Activated naive CD8-positive, alpha-beta T cell treated with anti-CD3 and anti-CD28 coated beads, Interleukin-2, amount 10 ng/mL, durations not matched to agents 7 days and 5 days (primary cell): ENCODE measurements at regions not wholly inside any gene's neighbourhood (a gene's known extent, or its start where the extent isn't known, plus 50 kb on each side); places are given as distances from the start of the nearest gene placed in this dataset.

Experiments used
- ATAC-seq: fragments of 150-1000 bp; cut with Tn5 transposase; one replicate; pipeline ENCODE4 v1.10.0; 2021; ENCODE audit warnings: low read depth, moderate library complexity
- POLR2A ChIA-PET: fragments of 350-600 bp; sonication (Branson Sonifier 250); formaldehyde crosslinking; loops from one replicate; lab custom pipeline; 2021; ENCODE audit warnings: antibody characterized with exemption; lab: Charles Lee
- DNase-seq: peaks from one replicate; pipeline ENCODE4 v3.0.0; 2021
- H3K27ac Mint-ChIP-seq: one replicate; pipeline ENCODE4 v1.8.0; 2022; ENCODE audit warnings: mild to moderate bottlenecking, mixed read lengths
- H3K27me3 Mint-ChIP-seq: one replicate; pipeline ENCODE4 v1.8.0; 2022; ENCODE audit warnings: mild to moderate bottlenecking, moderate library complexity, mixed read lengths
- H3K36me3 Mint-ChIP-seq: one replicate; pipeline ENCODE4 v1.8.0; 2021; ENCODE audit warnings: mild to moderate bottlenecking, mixed read lengths
- H3K4me1 Mint-ChIP-seq: one replicate; pipeline ENCODE4 v1.8.0; 2021; ENCODE audit warnings: mixed read lengths
- H3K4me3 Mint-ChIP-seq: one replicate; pipeline ENCODE4 v1.8.0; 2022; ENCODE audit warnings: mild to moderate bottlenecking, moderate library complexity, mixed read lengths
- H3K9me3 Mint-ChIP-seq: one replicate; pipeline ENCODE4 v1.8.0; 2021; ENCODE audit warnings: mixed read lengths

- Mint-ChIP-seq H3K36me3 (no peaks in the 10 kb centered on the region), H3K27ac (no peak overlapping the region), H3K27me3 (no peaks in the 10 kb centered on the region), H3K4me3 (no peak overlapping the region), H3K9me3 (peaks cover 1% of the 10 kb centered on the region), H3K4me1 (no peaks in the 10 kb centered on the region)
- DNase-seq (no peak), ATAC-seq (no peak)
- POLR2A ChIA-PET = no interaction called here
Measured at GRCh38 chr6:164034602-164035140, 620.2 kb downstream of the QKI start.

GRCh38 chr6:164025180-164025579 lies 610.7 kb downstream of the QKI start:
- no peak for ATAC-seq
- no peaks in the 10 kb centered on the region for H3K9me3 Mint-ChIP-seq
- POLR2A ChIA-PET = no interaction called here
- H3K27ac Mint-ChIP-seq = no peak overlapping the region
- no peaks in the 10 kb centered on the region for H3K36me3 Mint-ChIP-seq
- no peaks in the 10 kb centered on the region for H3K4me1 Mint-ChIP-seq
- H3K27me3 Mint-ChIP-seq = peaks cover 6% of the 10 kb centered on the region
- no peak overlapping the region for H3K4me3 Mint-ChIP-seq
- no peak for DNase-seq

- Mint-ChIP-seq H3K4me3 (no peak overlapping the region), H3K27ac (no peak overlapping the region), H3K27me3 (peaks cover 4% of the 10 kb centered on the region), H3K4me1 (no peaks in the 10 kb centered on the region), H3K36me3 (no peaks in the 10 kb centered on the region), H3K9me3 (no peaks in the 10 kb centered on the region)
- POLR2A ChIA-PET = no interaction called here
- DNase-seq (no peak), ATAC-seq (no peak)
Measured at GRCh38 chr6:164023535-164023934, 609.0 kb downstream of the QKI start.

GRCh38 chr6:164022632-164023031 lies 608.1 kb downstream of the QKI start:
- Mint-ChIP-seq H3K4me3 (no peak overlapping the region), H3K4me1 (no peaks in the 10 kb centered on the region), H3K27me3 (peaks cover 4% of the 10 kb centered on the region), H3K9me3 (no peaks in the 10 kb centered on the region), H3K36me3 (no peaks in the 10 kb centered on the region), H3K27ac (no peak overlapping the region)
- POLR2A ChIA-PET = no interaction called here
- DNase-seq (no peak), ATAC-seq (no peak)

- no peaks in the 10 kb centered on the region for H3K9me3 Mint-ChIP-seq
- DNase-seq (no peak), ATAC-seq (no peak)
- H3K27me3 Mint-ChIP-seq = peaks cover 4% of the 10 kb centered on the region
- H3K4me1 Mint-ChIP-seq = no peaks in the 10 kb centered on the region
- H3K27ac Mint-ChIP-seq = no peak overlapping the region
- H3K4me3 Mint-ChIP-seq = no peak overlapping the region
- POLR2A ChIA-PET = no interaction called here
- no peaks in the 10 kb centered on the region for H3K36me3 Mint-ChIP-seq
Measured at GRCh38 chr6:164021589-164022250, 607.2 kb downstream of the QKI start.

GRCh38 chr6:164020142-164020541 lies 605.6 kb downstream of the QKI start:
- no peaks in the 10 kb centered on the region for H3K9me3 Mint-ChIP-seq
- peaks cover 4% of the 10 kb centered on the region for H3K27me3 Mint-ChIP-seq
- ATAC-seq (no peak), DNase-seq (no peak)
- H3K4me1 Mint-ChIP-seq = no peaks in the 10 kb centered on the region
- no peak overlapping the region for H3K4me3 Mint-ChIP-seq
- no peak overlapping the region for H3K27ac Mint-ChIP-seq
- H3K36me3 Mint-ChIP-seq = no peaks in the 10 kb centered on the region
- POLR2A ChIA-PET = no interaction called here

- Mint-ChIP-seq H3K36me3 (no peaks in the 10 kb centered on the region), H3K27me3 (peaks cover 4% of the 10 kb centered on the region), H3K27ac (no peak overlapping the region), H3K4me1 (no peaks in the 10 kb centered on the region), H3K9me3 (no peaks in the 10 kb centered on the region), H3K4me3 (no peak overlapping the region)
- DNase-seq = no peak
- POLR2A ChIA-PET = no interaction called here
- no peak for ATAC-seq
Measured at GRCh38 chr6:164018133-164018532, 603.6 kb downstream of the QKI start.

- POLR2A ChIA-PET = no interaction called here
- no peaks in the 10 kb centered on the region for H3K4me1 Mint-ChIP-seq
- H3K9me3 Mint-ChIP-seq = no peaks in the 10 kb centered on the region
- H3K36me3 Mint-ChIP-seq = no peaks in the 10 kb centered on the region
- peaks cover 4% of the 10 kb centered on the region for H3K27me3 Mint-ChIP-seq
- DNase-seq (no peak), ATAC-seq (no peak)
- no peak overlapping the region for H3K4me3 Mint-ChIP-seq
- no peak overlapping the region for H3K27ac Mint-ChIP-seq
Measured at GRCh38 chr6:164016056-164016455, 601.5 kb downstream of the QKI start.

GRCh38 chr6:164015088-164015484 lies 600.6 kb downstream of the QKI start:
- Mint-ChIP-seq H3K9me3 (no peaks in the 10 kb centered on the region), H3K27ac (no peak overlapping the region), H3K27me3 (peaks cover 4% of the 10 kb centered on the region), H3K36me3 (no peaks in the 10 kb centered on the region), H3K4me1 (no peaks in the 10 kb centered on the region), H3K4me3 (no peak overlapping the region)
- ATAC-seq = no peak
- POLR2A ChIA-PET = no interaction called here
- DNase-seq = no peak

- H3K4me3 Mint-ChIP-seq = no peak overlapping the region
- ATAC-seq (no peak), DNase-seq (no peak)
- POLR2A ChIA-PET = no interaction called here
- H3K36me3 Mint-ChIP-seq = no peaks in the 10 kb centered on the region
- H3K27ac Mint-ChIP-seq = no peak overlapping the region
- no peaks in the 10 kb centered on the region for H3K4me1 Mint-ChIP-seq
- H3K27me3 Mint-ChIP-seq = peaks cover 4% of the 10 kb centered on the region
- H3K9me3 Mint-ChIP-seq = no peaks in the 10 kb centered on the region
Measured at GRCh38 chr6:164014346-164015087, 600.0 kb downstream of the QKI start.

- no peak overlapping the region for H3K4me3 Mint-ChIP-seq
- DNase-seq = no peak
Measured at GRCh38 chr6:164013480-164014208, 599.1 kb downstream of the QKI start.

GRCh38 chr6:164011321-164011720 lies 596.8 kb downstream of the QKI start:
- Mint-ChIP-seq H3K36me3 (no peaks in the 10 kb centered on the region), H3K27ac (no peak overlapping the region), H3K4me3 (no peak overlapping the region), H3K4me1 (no peaks in the 10 kb centered on the region), H3K9me3 (no peaks in the 10 kb centered on the region), H3K27me3 (no peaks in the 10 kb centered on the region)
- DNase-seq (no peak), ATAC-seq (no peak)
- POLR2A ChIA-PET = no interaction called here

More at GRCh38 chr6:164013480-164014208, 599.1 kb downstream of the QKI start:
- Mint-ChIP-seq H3K36me3 (no peaks in the 10 kb centered on the region), H3K27me3 (peaks cover 4% of the 10 kb centered on the region), H3K4me1 (no peaks in the 10 kb centered on the region), H3K27ac (no peak overlapping the region), H3K9me3 (no peaks in the 10 kb centered on the region)
- ATAC-seq = no peak
- POLR2A ChIA-PET = no interaction called here

GRCh38 chr6:164010441-164011103 lies 596.1 kb downstream of the QKI start:
- POLR2A ChIA-PET = no interaction called here
- Mint-ChIP-seq H3K4me1 (no peaks in the 10 kb centered on the region), H3K27me3 (no peaks in the 10 kb centered on the region), H3K4me3 (no peak overlapping the region), H3K9me3 (no peaks in the 10 kb centered on the region), H3K36me3 (no peaks in the 10 kb centered on the region), H3K27ac (no peak overlapping the region)
- no peak for ATAC-seq
- no peak for DNase-seq
